Natural killer cell (primary cell): ENCODE measurements at regions not wholly inside any gene's neighbourhood (a gene's known extent, or its start where the extent isn't known, plus 50 kb on each side); places are given as distances from the start of the nearest gene placed in this dataset.

Experiments
- ATAC-seq, 3 donors: fragments of 150-1000 bp in 2 of 3; fragments of 200-7000 bp in 1 of 3; cut with Tn5 transposase; 1 replicate in 1 of 3; 2 replicates in 2 of 3; pipeline ENCODE4 v1.10.0; 2021; ENCODE audit warnings: mild to moderate bottlenecking in 2 of 3, moderate library complexity in 2 of 3
- DNase-seq, 2 donors: peaks; one replicate each; pipeline versions ENCODE4 v3.0.0 to v3.0.0-alpha.2; 2013 to 2021; ENCODE audit warnings: mixed read lengths in 1 of 2
- H3K27ac ChIP-seq: one replicate; pipeline ENCODE4 v1.5.1; 2013; ENCODE audit warnings: mild to moderate bottlenecking, low read length
- H3K27me3 ChIP-seq: one replicate; pipeline ENCODE4 v1.6.1; 2013; ENCODE audit warnings: low read length; ENCODE audit not compliant: control insufficient read depth, insufficient read depth
- H3K36me3 ChIP-seq: one replicate; pipeline ENCODE4 v1.6.1; 2013; ENCODE audit warnings: low read length; ENCODE audit not compliant: control insufficient read depth, insufficient read depth
- H3K4me1 ChIP-seq: one replicate; pipeline ENCODE4 v1.6.1; 2013; ENCODE audit warnings: low read length; ENCODE audit not compliant: control insufficient read depth, insufficient read depth
- H3K4me3 ChIP-seq: one replicate; pipeline ENCODE4 v1.5.1; 2013; ENCODE audit warnings: low read length
- H3K9me3 ChIP-seq: one replicate; pipeline ENCODE4 v1.6.1; 2013; ENCODE audit warnings: low read length; ENCODE audit not compliant: control insufficient read depth, insufficient read depth
- H3K27ac Mint-ChIP-seq, 2 donors: one replicate each; pipeline ENCODE4 v1.8.0; 2022; ENCODE audit warnings: mild to moderate bottlenecking in 2 of 2, mixed read lengths in 2 of 2, moderate library complexity in 1 of 2
- H3K27me3 Mint-ChIP-seq, 2 donors: one replicate each; pipeline ENCODE4 v1.8.0; 2022; ENCODE audit warnings: low read depth in 2 of 2, mixed read lengths in 2 of 2
- H3K36me3 Mint-ChIP-seq: one replicate; pipeline ENCODE4 v1.8.0; 2022; ENCODE audit warnings: mixed read lengths
- H3K4me1 Mint-ChIP-seq, 2 donors: one replicate each; pipeline ENCODE4 v1.8.0; 2022; ENCODE audit warnings: mixed read lengths in 2 of 2
- H3K4me3 Mint-ChIP-seq: one replicate; pipeline ENCODE4 v1.8.0; 2022; ENCODE audit warnings: mild to moderate bottlenecking, moderate library complexity, mixed read lengths
- H3K9me3 Mint-ChIP-seq, 2 donors: one replicate each; pipeline ENCODE4 v1.8.0; 2022; ENCODE audit warnings: mixed read lengths in 2 of 2
- CTCF ChIP-seq: fragments of 200-600 bp; IDR thresholded peaks from one replicate; pipeline ENCODE4 v1.8.0; 2022; ENCODE audit warnings: antibody characterized with exemption
- WGBS: methylation state at CpG from one replicate; pipeline ENCODE4 v1.1.7; 2013; ENCODE audit warnings: missing lambda C conversion rate; ENCODE audit not compliant: insufficient coverage; 5-methylcytosine and 5-hydroxymethylcytosine counted together
- intact Hi-C: fragments of 100-400 bp; cut with micrococcal nuclease; formaldehyde crosslinking; loops from one replicate; pipeline ENCODE4 v1.14.2; 2022

GRCh38 chr12:65740506-65740872 lies 83.8 kb upstream of the HMGA2 start:
- intact Hi-C loops = no loop called here
- peaks cover 10 to 13% of the 10 kb centered on the region in 2 donors for H3K27me3 Mint-ChIP-seq
- peaks cover 16 to 23% of the 10 kb centered on the region in 2 donors for H3K4me1 Mint-ChIP-seq
- H3K36me3 ChIP-seq = no peaks in the 10 kb centered on the region
- H3K27ac ChIP-seq = no peak overlapping the region
- H3K4me3 ChIP-seq = no peak overlapping the region
- peak overlapping the region in 1 of 2 donors; percentile 48 for H3K27ac Mint-ChIP-seq
- peak overlapping the region; percentile 85 for H3K4me3 Mint-ChIP-seq
- TF ChIP-seq CTCF = no peak
- ATAC-seq = no peak
- H3K4me1 ChIP-seq = peaks cover 13% of the 10 kb centered on the region
- WGBS = 12% methylated on average over 1 of the region's 1 CpG
- no peaks in the 10 kb centered on the region for H3K36me3 Mint-ChIP-seq
- H3K9me3 Mint-ChIP-seq = no peaks in the 10 kb centered on the region
- H3K9me3 ChIP-seq = no peaks in the 10 kb centered on the region
- H3K27me3 ChIP-seq = peaks cover 8% of the 10 kb centered on the region
- DNase-seq = no peak

- no peaks in the 10 kb centered on the region for H3K36me3 Mint-ChIP-seq
- Histone ChIP-seq H3K36me3 (no peaks in the 10 kb centered on the region), H3K4me3 (peak overlapping the region; percentile 32), H3K27ac (no peak overlapping the region), H3K27me3 (peaks cover 8% of the 10 kb centered on the region), H3K4me1 (peaks cover 13% of the 10 kb centered on the region), H3K9me3 (no peaks in the 10 kb centered on the region)
- TF ChIP-seq CTCF = no peak
- H3K4me3 Mint-ChIP-seq = peak overlapping the region; percentile 85
- peaks cover 16 to 23% of the 10 kb centered on the region in 2 donors for H3K4me1 Mint-ChIP-seq
- 1% methylated on average over 38 of the region's 42 CpGs for WGBS
- H3K27ac Mint-ChIP-seq = peak overlapping the region; percentile 48 to 70
- H3K9me3 Mint-ChIP-seq = no peaks in the 10 kb centered on the region
- H3K27me3 Mint-ChIP-seq = peaks cover 14 to 19% of the 10 kb centered on the region in 2 donors
- DNase-seq (peak; percentile 27 to 59), ATAC-seq (peak; percentile 70 to 82 (median 81))
- intact Hi-C loops = no loop called here
Measured at GRCh38 chr12:65740873-65741600, 83.2 kb upstream of the HMGA2 start.

- H3K4me1 Mint-ChIP-seq = peaks cover 16 to 23% of the 10 kb centered on the region in 2 donors
- intact Hi-C loops = no loop called here
- peak overlapping the region; percentile 42 for H3K4me3 ChIP-seq
- DNase-seq = peak in 1 of 2 donors; percentile 2
- H3K4me3 Mint-ChIP-seq = peak overlapping the region; percentile 89
- H3K27ac ChIP-seq = no peak overlapping the region
- H3K4me1 ChIP-seq = peaks cover 13% of the 10 kb centered on the region
- no peaks in the 10 kb centered on the region for H3K9me3 ChIP-seq
- H3K27me3 Mint-ChIP-seq = peaks cover 13 to 25% of the 10 kb centered on the region in 2 donors
- H3K27ac Mint-ChIP-seq = peak overlapping the region in 1 of 2 donors; percentile 70
- no peaks in the 10 kb centered on the region for H3K36me3 Mint-ChIP-seq
- no peak for TF ChIP-seq CTCF
- 1% methylated on average over 34 of the region's 35 CpGs for WGBS
- ATAC-seq = peak; percentile 40 to 48 (median 46)
- H3K36me3 ChIP-seq = no peaks in the 10 kb centered on the region
- H3K27me3 ChIP-seq = peaks cover 8% of the 10 kb centered on the region
- H3K9me3 Mint-ChIP-seq = no peaks in the 10 kb centered on the region
Measured at GRCh38 chr12:65741656-65742017, 82.6 kb upstream of the HMGA2 start.
